IPS DF 19.7 (cell line): ENCODE measurements at regions not wholly inside any gene's neighbourhood (a gene's known extent, or its start where the extent isn't known, plus 50 kb on each side); places are given as distances from the start of the nearest gene placed in this dataset.

Experiments
- DNase-seq: peaks from one replicate; pipeline ENCODE4 v3.0.0-alpha.2; 2013; ENCODE audit warnings: low read depth, low spot score

GRCh38 chr14:61847861-61848260, 85.6 kb downstream of the SNAPC1 start:
- DNase-seq = no peak

DNA sequence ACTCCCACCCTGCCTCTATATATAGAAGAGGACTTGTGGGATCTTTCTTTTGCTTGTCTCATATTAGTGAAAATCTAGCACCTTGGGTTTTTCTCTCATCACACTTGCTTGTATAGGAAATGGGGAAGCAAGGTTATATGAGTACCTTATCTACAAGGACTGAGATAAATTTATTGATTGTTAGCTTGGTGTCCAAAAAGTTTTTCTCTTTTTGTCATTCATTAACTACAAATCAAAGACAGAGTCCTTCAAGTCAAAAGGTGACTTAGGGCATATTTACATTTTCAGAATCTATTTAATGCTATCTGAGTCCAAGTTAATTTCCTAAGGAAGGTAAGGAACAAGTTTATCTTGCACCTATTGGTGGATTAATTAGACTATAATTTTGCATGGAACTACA, 92.7 kb downstream of the SNAPC1 start:
- DNase-seq = no peak

DNA sequence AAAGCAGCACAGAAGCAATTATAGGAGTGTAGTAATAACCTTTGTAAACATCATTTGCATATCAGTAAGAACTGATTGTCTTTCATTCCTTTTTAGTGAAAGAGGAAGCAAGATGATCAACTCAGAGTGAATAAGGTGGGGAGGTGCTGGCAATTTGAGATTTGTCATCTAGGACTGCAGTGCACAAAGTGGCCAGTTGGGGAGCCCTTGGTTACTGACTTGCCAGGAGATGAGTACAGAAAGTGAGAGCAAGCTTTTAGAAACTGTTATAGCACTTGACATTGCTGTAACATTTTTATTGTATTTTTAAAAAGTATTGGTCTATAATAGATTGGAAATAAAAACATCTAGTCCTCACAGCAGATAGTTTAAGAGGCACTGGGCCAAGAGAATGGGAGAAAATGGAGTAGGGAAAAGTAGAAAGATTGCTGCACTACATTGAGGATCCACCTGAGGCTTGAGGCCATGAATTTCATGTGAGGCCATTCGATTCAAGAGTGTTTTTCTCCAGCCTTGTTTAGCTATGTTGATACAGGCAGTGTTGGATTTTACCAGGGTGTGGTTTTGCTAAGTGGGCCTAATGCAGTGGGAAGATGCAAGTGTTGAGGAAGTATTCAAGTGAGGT, 98.2 kb downstream of the SNAPC1 start:
- no peak for DNase-seq

DNA sequence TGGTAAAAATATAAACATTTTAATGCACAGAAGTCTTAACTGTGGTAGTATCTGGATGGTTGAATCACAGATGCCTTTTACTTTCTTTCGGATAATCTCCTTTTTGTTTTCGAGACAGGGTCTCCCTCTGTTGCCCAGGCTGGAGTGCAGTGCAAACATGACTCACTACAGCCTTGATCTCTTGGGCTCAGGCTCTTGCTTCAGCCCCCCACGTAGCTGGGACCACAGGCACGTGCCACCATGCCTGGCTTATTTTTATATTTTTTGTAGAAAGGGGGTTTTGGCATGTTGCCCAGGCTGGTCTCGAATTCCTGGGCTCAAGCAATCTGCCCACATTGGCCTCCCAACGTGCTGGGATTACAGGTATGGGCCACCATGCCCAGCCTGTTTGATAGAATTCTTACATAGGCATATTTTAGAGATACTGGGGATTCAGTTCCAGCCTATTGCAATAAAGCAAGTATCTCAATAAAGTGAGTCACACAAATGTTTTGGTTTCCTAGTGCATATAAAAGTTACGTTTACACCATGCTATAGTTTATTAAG, 99.2 kb downstream of the SNAPC1 start:
- no peak for DNase-seq

DNA sequence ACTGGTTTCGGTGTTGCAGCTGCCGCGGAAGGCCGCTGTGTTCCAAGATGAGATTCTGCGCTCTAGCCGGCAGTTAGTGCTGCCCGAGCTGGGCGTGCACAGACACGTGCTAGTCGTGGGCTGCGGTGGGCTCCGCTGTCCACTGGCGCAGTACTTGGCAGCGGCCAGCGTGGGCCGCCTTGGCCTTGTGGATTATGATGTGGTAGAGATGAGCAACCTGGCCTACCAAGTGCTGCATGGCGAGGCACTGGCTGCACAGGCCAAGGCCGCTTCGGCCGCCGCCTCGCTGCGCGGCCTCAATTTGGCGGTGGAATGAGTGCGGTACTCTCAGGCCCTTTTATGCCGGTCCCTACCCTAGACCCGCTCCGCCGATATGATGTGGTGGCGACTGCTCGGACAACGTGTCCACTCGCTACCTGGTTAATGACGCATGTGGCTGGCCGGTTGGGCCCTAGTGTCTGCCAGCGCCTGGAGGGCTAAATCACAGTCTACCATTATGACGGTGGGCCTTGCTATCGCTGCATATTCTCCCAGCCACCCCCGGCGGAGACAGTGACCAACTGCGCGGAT, 102.2 kb downstream of the SNAPC1 start:
- no peak for DNase-seq

DNA sequence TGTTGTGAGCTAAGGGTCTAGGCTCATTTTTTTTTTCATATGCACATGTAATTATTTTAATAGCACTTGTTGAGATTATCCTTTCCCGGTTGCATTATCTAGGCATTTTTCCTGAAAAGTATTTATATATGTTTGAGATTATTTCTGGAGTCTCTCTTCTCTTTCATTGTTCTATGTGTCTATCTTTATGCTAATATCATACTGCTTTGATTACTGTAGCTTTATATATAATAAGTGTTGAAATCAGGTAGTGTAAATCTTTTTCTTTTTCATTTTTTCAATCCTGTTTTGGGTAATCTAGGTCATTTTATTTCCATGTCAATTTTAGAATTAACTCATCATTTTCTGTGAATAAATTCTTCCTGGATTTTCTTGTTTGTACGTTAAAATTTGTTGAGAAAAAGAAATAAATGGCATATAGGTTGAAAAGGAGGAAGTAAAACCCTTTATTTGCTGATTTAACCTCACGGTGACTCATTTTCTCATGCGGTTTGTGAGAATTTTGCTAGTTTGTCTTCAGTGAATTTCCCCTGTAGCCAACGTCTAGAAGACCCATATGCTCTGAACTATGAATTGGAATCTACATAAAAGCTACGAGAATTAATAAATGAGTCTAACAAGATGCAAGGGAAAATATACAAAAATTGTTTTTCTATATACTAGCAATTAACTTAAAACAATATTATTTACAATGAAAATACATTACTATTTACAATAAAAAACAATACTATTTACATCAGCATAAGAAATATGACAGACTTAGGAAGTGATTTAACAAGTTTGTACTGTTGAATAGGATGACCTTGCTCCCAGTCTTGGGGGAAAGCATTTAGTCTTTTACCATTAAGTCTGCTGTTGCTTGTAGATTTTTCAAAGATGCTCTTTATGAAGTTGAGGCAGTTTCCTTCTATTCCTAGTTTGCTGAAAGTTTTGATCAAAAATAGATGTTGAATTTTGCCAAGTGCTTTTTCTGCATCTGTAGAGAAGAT, 105.0 kb downstream of the SNAPC1 start:
- DNase-seq = no peak

DNA sequence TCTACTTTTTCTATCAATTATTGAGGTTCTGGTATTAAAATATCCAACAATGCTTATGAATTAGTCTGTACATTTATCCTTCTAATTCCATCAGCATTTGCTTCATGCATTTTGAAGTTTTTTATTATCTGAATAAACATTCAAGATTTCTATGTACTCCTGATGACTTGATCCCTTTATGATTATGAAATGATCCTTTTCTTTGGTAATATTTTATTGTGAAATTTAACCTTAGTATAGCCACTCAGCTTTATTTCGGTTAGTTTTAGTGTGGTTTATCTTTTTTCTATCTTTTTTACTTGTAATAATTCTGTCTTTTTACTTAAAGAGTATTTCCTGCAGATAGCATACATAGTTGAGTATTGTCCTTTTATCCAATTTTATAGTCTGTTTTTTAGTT, 106.6 kb downstream of the SNAPC1 start:
- DNase-seq = no peak

DNA sequence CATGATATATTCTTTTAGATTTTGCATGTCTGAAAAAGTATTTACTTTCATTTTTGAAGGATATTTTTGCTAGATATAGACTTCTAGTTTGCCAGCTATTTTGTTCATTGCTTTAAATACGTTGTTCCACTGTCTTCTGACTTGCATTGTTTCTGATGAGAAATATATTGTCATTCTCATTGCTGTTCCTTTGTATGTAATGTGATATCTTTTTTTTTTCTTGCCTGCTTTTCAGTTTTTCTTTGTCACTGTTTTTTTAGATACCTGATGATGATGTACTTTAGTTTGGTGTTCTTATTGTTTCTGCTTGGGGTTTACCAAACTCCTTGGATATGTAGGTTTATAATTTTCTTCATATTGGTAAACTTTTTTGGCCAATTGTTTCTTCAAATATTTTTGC, 107.9 kb downstream of the SNAPC1 start:
- no peak for DNase-seq

- DNase-seq = no peak
Measured at GRCh38 chr14:61872452-61872851, 110.2 kb downstream of the SNAPC1 start.

GRCh38 chr14:61875483-61875882, 113.3 kb downstream of the SNAPC1 start:
- DNase-seq = no peak

DNA sequence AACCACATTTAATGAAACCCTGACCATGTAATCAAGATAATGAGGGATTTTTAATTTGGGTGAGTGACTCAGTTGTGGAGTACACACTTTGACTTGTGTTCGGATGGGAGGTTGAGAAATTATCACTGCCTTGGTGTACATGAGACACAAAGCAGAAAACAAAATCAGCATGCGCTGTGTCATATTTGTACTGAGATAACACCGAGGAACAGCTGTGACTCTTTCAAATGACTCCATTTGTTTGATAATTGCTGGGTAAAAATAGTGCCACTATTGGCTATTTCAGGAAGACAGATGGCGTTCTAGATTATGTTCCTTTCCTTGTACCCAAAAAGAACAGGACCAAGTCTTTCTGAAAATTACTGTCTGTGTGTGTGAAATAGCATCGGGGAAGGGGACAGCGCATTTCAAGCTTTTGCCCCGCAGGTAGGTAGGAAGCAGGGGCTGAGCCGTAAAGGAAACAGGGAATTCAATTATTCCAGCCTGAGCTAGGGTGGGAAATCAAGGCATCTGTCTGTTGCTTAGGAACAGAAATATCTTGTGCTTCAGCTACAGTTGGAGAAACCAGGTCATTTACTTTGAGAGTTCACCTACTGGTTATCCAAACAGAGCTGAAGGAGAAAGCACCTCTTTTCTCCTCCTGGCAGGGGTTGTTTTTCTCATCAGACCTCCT, 114.3 kb downstream of the SNAPC1 start:
- DNase-seq = no peak

GRCh38 chr14:61877035-61877390, 114.8 kb downstream of the SNAPC1 start:
- DNase-seq = no peak

DNA sequence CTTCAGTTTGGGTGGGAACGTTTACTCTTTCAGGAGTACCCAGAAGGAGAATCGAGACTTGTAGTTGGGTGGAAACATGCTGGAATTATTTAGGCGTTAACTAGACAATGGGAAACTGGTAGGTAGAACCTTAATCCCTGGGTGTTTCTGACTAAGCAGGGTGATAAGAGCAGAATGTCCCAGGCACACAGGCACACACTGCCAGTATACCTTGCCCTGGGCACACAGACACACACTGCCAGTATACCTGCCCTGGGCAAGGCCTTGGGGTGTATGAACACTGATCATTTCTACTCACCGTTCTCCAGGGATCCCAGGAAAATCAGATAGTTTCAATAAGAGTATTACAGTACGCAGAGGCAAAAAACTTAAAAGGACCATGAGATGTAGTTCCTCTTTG, 115.5 kb downstream of the SNAPC1 start:
- no peak for DNase-seq

GRCh38 chr14:61878931-61879330, 116.7 kb downstream of the SNAPC1 start:
- no peak for DNase-seq

DNA sequence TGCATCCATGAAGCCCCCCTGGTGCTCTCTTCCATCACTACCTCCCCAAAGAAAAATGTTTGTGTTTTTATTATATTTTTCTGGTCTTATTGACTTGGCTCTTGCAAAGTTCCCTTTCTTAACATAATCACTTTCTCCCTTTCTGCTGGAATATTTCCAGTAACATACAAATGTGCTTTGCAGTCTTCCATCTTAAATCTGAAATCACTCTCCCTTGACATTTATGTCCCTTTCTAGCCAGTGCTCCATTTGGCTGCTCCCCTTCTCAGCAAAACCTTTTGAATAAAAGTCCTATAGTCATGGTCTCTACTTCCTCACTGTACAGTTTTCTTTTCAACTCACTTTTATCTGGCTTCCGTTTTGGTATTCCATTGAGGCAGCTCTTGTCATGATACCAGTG, 118.8 kb downstream of the SNAPC1 start:
- DNase-seq = no peak

DNA sequence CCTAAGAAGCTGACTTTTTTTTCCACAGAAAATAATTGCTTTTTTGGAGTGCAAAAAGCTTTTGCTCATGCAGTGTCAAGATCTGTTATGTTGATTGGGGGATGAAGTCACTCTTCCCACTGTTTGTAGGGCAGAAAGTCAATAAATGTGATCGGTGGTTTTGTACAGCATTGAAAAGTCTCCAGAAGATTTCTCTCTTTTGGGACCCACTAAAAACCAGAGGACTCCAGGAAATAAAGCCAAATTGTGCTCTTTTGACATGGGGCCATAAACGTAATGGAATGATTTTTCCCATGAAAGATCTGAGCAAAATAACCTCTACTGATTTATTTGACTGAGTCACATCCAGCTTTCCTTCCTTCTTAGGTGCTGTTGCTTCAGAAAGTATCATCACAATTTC, 122.5 kb downstream of the SNAPC1 start:
- no peak for DNase-seq

DNA sequence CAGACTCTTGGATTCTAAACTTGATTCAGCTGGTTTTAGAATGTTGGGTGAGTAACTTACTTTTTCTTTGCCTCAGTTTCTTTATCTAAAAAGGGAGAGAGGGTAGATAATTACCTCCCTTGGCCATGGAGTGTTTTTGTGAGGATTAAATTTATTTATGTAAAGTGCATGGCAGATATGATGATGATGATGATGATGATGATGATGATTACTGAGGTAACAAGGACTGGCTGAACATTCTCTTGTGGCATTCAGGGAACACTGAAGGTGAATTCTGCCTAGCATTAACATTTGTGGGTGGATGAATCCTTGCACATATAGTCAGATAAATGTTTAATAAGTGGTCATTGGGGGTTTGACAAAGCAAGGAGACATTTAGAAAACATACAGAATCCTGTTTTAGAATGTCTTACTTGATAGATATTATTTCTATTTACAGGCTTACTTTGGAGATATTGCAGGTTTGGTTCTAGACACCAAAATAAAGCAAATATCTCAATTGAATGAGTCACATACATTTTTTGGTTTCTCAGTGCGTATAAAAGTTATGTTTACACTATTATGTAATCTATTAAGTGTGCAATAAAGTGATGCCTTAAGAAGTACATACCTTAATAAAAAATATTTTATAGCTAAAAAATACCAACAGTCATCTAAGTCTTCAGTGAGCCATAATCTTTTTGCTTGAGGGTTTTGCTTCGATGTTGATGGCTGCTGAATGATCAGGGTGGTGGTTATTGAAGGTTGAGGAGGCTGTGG, 123.2 kb downstream of the SNAPC1 start:
- DNase-seq = no peak

DNA sequence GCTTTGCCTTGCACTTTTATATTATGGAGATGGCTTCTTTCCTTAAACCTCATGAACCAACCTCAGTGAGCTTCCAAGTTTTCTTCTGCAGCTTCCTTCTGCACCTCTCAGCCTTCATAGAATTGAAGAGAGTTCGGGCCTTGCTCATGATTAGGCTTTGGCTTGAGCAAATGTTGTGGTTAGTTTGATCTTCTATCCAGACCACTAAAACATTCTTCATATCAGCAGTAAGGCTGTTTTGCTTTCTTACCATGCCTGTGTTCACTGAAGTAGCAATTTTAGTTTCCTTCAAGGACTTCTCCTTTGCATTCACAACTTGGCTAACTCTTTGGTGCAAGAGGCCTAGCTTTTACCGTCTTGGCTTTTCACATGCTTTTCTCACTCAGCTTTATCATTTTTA, 125.4 kb downstream of the SNAPC1 start:
- DNase-seq = no peak

DNA sequence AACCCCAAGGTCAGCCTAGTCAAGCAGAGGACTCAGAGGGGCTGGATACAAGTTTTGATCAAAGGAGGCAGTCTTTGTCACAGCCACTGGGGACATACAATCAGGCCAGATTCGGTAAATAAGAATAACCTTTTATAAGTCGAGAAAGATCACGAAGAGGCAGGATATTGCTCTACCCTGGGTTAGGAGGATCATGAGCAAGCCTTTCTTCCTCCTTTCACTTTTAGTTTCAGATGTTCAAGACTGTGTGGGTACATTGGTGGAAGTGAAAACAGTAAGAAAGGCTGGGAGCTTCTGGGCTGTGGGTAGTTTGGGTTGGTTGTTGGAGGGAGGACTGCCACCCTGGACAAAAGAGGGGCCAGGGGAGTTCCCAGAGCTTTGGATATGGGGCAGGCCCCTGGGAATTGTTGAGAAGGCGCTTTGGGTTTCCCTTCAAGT, 127.7 kb downstream of the SNAPC1 start:
- DNase-seq = no peak

DNA sequence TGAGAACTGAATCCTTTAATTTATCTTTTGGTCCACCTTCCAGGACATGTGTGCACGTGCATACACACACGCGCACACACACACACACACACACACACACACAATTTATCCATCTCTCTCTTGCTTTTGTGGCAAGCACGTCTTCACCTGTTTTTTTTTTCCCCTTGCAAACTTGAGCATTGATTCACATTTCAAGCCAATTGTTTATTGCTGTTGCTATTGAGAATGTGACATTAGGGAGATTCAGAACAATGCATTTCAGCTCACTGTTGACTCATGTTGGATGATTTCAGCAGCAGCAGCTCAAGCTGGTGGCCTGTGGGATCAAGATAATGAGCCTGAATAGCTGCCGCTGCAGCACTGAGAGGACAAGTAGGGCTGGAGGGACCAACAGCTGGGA, 128.9 kb downstream of the SNAPC1 start:
- DNase-seq = no peak

DNA sequence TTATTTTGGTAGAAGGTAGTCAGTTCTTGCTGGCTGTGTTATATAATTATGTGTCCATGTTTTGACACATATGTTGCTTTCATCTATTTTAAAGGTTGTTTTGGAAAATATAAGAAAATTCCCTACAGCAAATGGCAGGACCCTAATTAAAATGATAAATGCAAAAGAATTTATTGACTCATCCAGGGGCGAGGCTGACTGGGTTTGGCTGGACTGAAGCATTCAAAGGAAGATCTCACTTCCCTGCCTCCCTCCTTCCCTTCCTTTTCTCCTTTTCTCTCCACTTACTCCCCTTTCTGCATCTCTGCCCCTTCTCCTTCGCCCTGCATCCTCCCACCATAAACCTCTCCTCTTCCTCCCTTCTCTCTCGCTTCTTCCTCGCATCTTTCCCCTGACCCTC, 129.6 kb downstream of the SNAPC1 start:
- DNase-seq = no peak
